HG03342 (cell line): ENCODE measurements at regions not wholly inside any gene's neighbourhood (a gene's known extent, or its start where the extent isn't known, plus 50 kb on each side); places are given as distances from the start of the nearest gene placed in this dataset.

ENCODE experiments used
- ATAC-seq: cut with Tn5 transposase; IDR thresholded peaks from one replicate; pipeline ENCODE4 v1.9.1; 2021; ENCODE audit warnings: mild to moderate bottlenecking, moderate library complexity; ENCODE audit not compliant: unreplicated experiment

GRCh38 chr17:36752096-36752888, 150.9 kb downstream of the MRM1 start:
- no peak for ATAC-seq

- no peak for ATAC-seq
These were observed 154.2 kb downstream of the MRM1 start for GRCh38 chr17:36755586-36755985.

GRCh38 chr17:36756695-36757094, 155.3 kb downstream of the MRM1 start:
- no peak for ATAC-seq

GRCh38 chr17:36760425-36760824, 159.0 kb downstream of the MRM1 start:
- ATAC-seq: no peak

- no peak for ATAC-seq
These were observed 160.0 kb downstream of the MRM1 start for GRCh38 chr17:36761203-36761950.

GRCh38 chr17:36765436-36766043, 164.2 kb downstream of the MRM1 start:
- no peak for ATAC-seq

- ATAC-seq: no peak
These were observed 167.0 kb downstream of the MRM1 start for GRCh38 chr17:36768394-36768793.

GRCh38 chr17:36773039-36773438, 164.2 kb upstream of the LHX1 start:
- no peak for ATAC-seq

GRCh38 chr17:36777118-36777517, 160.2 kb upstream of the LHX1 start:
- ATAC-seq: no peak

- no peak for ATAC-seq
These were observed 158.8 kb upstream of the LHX1 start for GRCh38 chr17:36778448-36778847.

- no peak for ATAC-seq
These were observed 157.7 kb upstream of the LHX1 start for GRCh38 chr17:36779550-36779949.

- ATAC-seq: no peak
These were observed 152.6 kb upstream of the LHX1 start for GRCh38 chr17:36784633-36785032.

GRCh38 chr17:36786867-36787266, 150.4 kb upstream of the LHX1 start:
- ATAC-seq: no peak

- ATAC-seq: no peak
These were observed 145.9 kb upstream of the LHX1 start for GRCh38 chr17:36791150-36791941.

GRCh38 chr17:36791942-36792475, 145.3 kb upstream of the LHX1 start:
- no peak for ATAC-seq

- ATAC-seq: no peak
These were observed 144.4 kb upstream of the LHX1 start for GRCh38 chr17:36792849-36793248.

- ATAC-seq: no peak
These were observed 143.3 kb upstream of the LHX1 start for GRCh38 chr17:36793976-36794375.

GRCh38 chr17:36807496-36808179, 129.6 kb upstream of the LHX1 start:
- ATAC-seq: no peak

GRCh38 chr17:36808180-36808661, 129.1 kb upstream of the LHX1 start:
- no peak for ATAC-seq

GRCh38 chr17:36812762-36813161, 124.5 kb upstream of the LHX1 start:
- no peak for ATAC-seq
